HepG2 (cell line): ENCODE measurements at regions not wholly inside any gene's neighbourhood (a gene's known extent, or its start where the extent isn't known, plus 50 kb on each side); places are given as distances from the start of the nearest gene placed in this dataset.

Experiments used
- ATAC-seq: fragments of 200-7000 bp; cut with Tn5 transposase; 3 replicates; pipeline ENCODE4 v1.9.1; 2020; ENCODE audit warnings: mild to moderate bottlenecking, moderate library complexity
- BruUV-seq: library from RNA; stranded (reverse); fragments of 400-500 nt; replicated peaks from 2 replicates; lab custom pipeline; 2021; lab: Mats Ljungman, UMichigan
- CTCF ChIA-PET: fragments of 300-600 bp; formaldehyde crosslinking; extraction: SDS; loops from one replicate; lab custom pipeline; 2021; ENCODE audit warnings: low total read pairs, inconsistent platforms, low intra/inter-chr PET ratio; lab: Yijun Ruan, JAX
- POLR2A ChIA-PET: fragments of 350-600 bp; sonication (Branson Sonifier 250); formaldehyde crosslinking; loops from one replicate; lab custom pipeline; 2020; ENCODE audit warnings: antibody characterized with exemption, inconsistent platforms; lab: Yijun Ruan, JAX
- DNase-seq: peaks from one replicate; pipeline ENCODE4 v3.0.0-alpha.2; 2015; ENCODE audit warnings: low spot score
- FAIRE-seq: peaks from 3 replicates; lab custom pipeline; 2011; peaks lifted over from hg19 to GRCh38; lab: Jason Lieb, UNC
- H2AFZ ChIP-seq: one replicate; pipeline ENCODE4 v1.6.1; 2011; ENCODE audit warnings: low read length, inconsistent platforms
- H3K27ac ChIP-seq: fragments of 300-600 bp; 3 replicates; pipeline ENCODE4 v1.8.0; 2011; ENCODE audit warnings: mixed run types, mild to moderate bottlenecking, mixed read lengths, low read length, inconsistent platforms; ENCODE audit not compliant: insufficient read depth; ENCODE audit errors: extremely low read length
- H3K27me3 ChIP-seq, 2 experiments: fragments of 200-600 bp in 1 of 2; 2 replicates in 1 of 2; 3 replicates in 1 of 2; pipeline versions ENCODE4 v1.6.0 to v1.8.0; 2011; ENCODE audit warnings: low read length in 2 of 2, mild to moderate bottlenecking in 2 of 2, moderate library complexity in 2 of 2, inconsistent platforms in 1 of 2; ENCODE audit not compliant: insufficient read depth in 2 of 2, control insufficient read depth in 1 of 2
- H3K36me3 ChIP-seq, 2 experiments: fragments of 200-600 bp in 1 of 2; replicated peaks in 1 of 2; 2 replicates in 1 of 2; 3 replicates in 1 of 2; pipeline versions ENCODE4 v1.5.1 to v1.8.0; 2011; ENCODE audit warnings: low read length in 2 of 2, inconsistent platforms in 1 of 2; ENCODE audit not compliant: insufficient read depth in 2 of 2, control insufficient read depth in 1 of 2
- H3K4me1 ChIP-seq: 2 replicates; pipeline ENCODE4 v1.5.1; 2012; ENCODE audit warnings: low read length, inconsistent platforms; ENCODE audit not compliant: insufficient read depth
- H3K4me2 ChIP-seq: 2 replicates; pipeline ENCODE4 v1.6.0; 2011; ENCODE audit warnings: low read depth, low read length, inconsistent platforms
- H3K4me3 ChIP-seq, 3 experiments: fragments of 200-600 bp in 1 of 3; sonication (generic), shearing (Covaris generic) in 1 of 3; replicated peaks in 1 of 3; 2 replicates each; pipeline ENCODE4 v1.5.1; 2011 to 2016; ENCODE audit warnings: low read length in 3 of 3, inconsistent platforms in 2 of 3, low read depth in 2 of 3, mild to moderate bottlenecking in 2 of 3, control low read depth in 1 of 3, mixed read lengths in 1 of 3; ENCODE audit not compliant: insufficient read depth in 1 of 3
- H3K79me2 ChIP-seq: one replicate; pipeline ENCODE4 v1.6.1; 2011; ENCODE audit warnings: low read length, inconsistent platforms; ENCODE audit not compliant: insufficient read depth
- H3K9ac ChIP-seq: 2 replicates; pipeline ENCODE4 v1.6.0; 2011; ENCODE audit warnings: mild to moderate bottlenecking, low read depth, low read length, inconsistent platforms; ENCODE audit not compliant: insufficient read depth
- H3K9me3 ChIP-seq: 2 replicates; pipeline ENCODE4 v1.5.1; 2012; ENCODE audit warnings: mild to moderate bottlenecking, low read length
- H4K20me1 ChIP-seq: 2 replicates; pipeline ENCODE4 v1.6.0; 2011; ENCODE audit warnings: inconsistent platforms, mild to moderate bottlenecking, low read length, moderate library complexity; ENCODE audit not compliant: insufficient read depth
- ATF4 ChIP-seq, 2 experiments: fragments of 450-650 bp in 1 of 2; sonication (generic) in 1 of 2; formaldehyde crosslinking; IDR thresholded peaks; 2 replicates each; pipeline versions ENCODE4 v1.5.0 to v1.8.0; 2020 to 2022; ENCODE audit warnings: mild to moderate bottlenecking in 1 of 2, missing genetic modification reagents in 1 of 2
- CEBPB ChIP-seq: IDR thresholded peaks from 2 replicates; pipeline ENCODE4 v1.6.1; 2011; ENCODE audit warnings: low read depth, low read length, improper control_type of control experiment, borderline replicate concordance
- EP300 ChIP-seq, 3 experiments: sonication (generic) in 1 of 3; formaldehyde crosslinking in 1 of 3; IDR thresholded peaks; 2 replicates each; pipeline versions ENCODE4 v1.5.1 to v1.6.1; 2011 to 2020; ENCODE audit warnings: low read depth in 2 of 3, low read length in 2 of 3, borderline replicate concordance in 1 of 3, improper control_type of control experiment in 1 of 3, mild to moderate bottlenecking in 1 of 3, missing genetic modification reagents in 1 of 3, moderate library complexity in 1 of 3
- FLYWCH1 ChIP-seq: sonication (generic); formaldehyde crosslinking; IDR thresholded peaks from 2 replicates; pipeline ENCODE4 v1.8.1; 2023; ENCODE audit warnings: mild to moderate bottlenecking, missing genetic modification reagents
- GABPA ChIP-seq, 2 experiments: IDR thresholded peaks; 2 replicates each; pipeline ENCODE4 v1.6.1; 2011 to 2016; ENCODE audit warnings: low read depth in 2 of 2, low read length in 1 of 2, missing biosample characterization in 1 of 2, missing genetic modification characterization in 1 of 2
- HNRNPH1 ChIP-seq: fragments of 200-400 bp; formaldehyde crosslinking; optimal IDR thresholded peaks from 2 replicates; pipeline ENCODE3; 2017; ENCODE audit warnings: mild to moderate bottlenecking, low read depth, low read length
- NFE2 ChIP-seq: sonication (generic); formaldehyde crosslinking; IDR thresholded peaks from 2 replicates; pipeline ENCODE4 v1.4.0; 2020; ENCODE audit warnings: missing genetic modification reagents
- PHF21A ChIP-seq: sonication (generic); formaldehyde crosslinking; IDR thresholded peaks from 2 replicates; pipeline ENCODE4 v1.5.0; 2020; ENCODE audit warnings: mild to moderate bottlenecking, missing genetic modification reagents
- RFXANK ChIP-seq: IDR thresholded peaks from 2 replicates; pipeline ENCODE4 v1.6.1; 2016
- SIN3A ChIP-seq: IDR thresholded peaks from 2 replicates; pipeline ENCODE4 v1.6.1; 2011; ENCODE audit warnings: low read depth, mild to moderate bottlenecking, control low read depth, low read length, borderline replicate concordance
- SOX5 ChIP-seq: IDR thresholded peaks from 2 replicates; pipeline ENCODE4 v1.6.1; 2016; ENCODE audit warnings: borderline replicate concordance
- SRSF1 ChIP-seq: fragments of 200-400 bp; formaldehyde crosslinking; optimal IDR thresholded peaks from 2 replicates; pipeline ENCODE3; 2017; ENCODE audit warnings: mild to moderate bottlenecking, low read depth, low read length, moderate library complexity
- SRSF4 ChIP-seq: fragments of 200-400 bp; formaldehyde crosslinking; IDR thresholded peaks from one replicate; pipeline ENCODE4 v1.6.1; 2018; ENCODE audit warnings: mild to moderate bottlenecking, low read depth, low read length, moderate library complexity; ENCODE audit not compliant: poor library complexity, severe bottlenecking
- TEAD3 ChIP-seq: optimal IDR thresholded peaks from 2 replicates; pipeline ENCODE3; 2016; ENCODE audit warnings: borderline replicate concordance
- ZNF10 ChIP-seq: sonication (generic); formaldehyde crosslinking; IDR thresholded peaks from 2 replicates; pipeline ENCODE4 v1.4.0; 2020; ENCODE audit warnings: mild to moderate bottlenecking, low read depth, missing genetic modification reagents, borderline replicate concordance
- ZNF431 ChIP-seq: sonication (generic); formaldehyde crosslinking; IDR thresholded peaks from 2 replicates; pipeline ENCODE4 v1.9.0; 2022; ENCODE audit warnings: missing genetic modification reagents, low read depth, mild to moderate bottlenecking, borderline replicate concordance
- ZNF552 ChIP-seq: sonication (generic); formaldehyde crosslinking; IDR thresholded peaks from 2 replicates; pipeline ENCODE4 v1.9.0; 2022; ENCODE audit warnings: missing genetic modification reagents, mild to moderate bottlenecking, borderline replicate concordance
- ZNF709 ChIP-seq: sonication (generic); formaldehyde crosslinking; IDR thresholded peaks from 2 replicates; pipeline ENCODE4 v1.5.0; 2020; ENCODE audit warnings: mild to moderate bottlenecking, missing genetic modification reagents
- ZNF781 ChIP-seq: sonication (generic); formaldehyde crosslinking; IDR thresholded peaks from 2 replicates; pipeline ENCODE4 v1.5.1; 2020; ENCODE audit warnings: borderline replicate concordance, mild to moderate bottlenecking, missing genetic modification reagents; ENCODE audit errors: not compliant biosample characterization
- WGBS: methylation state at CpG from one replicate; pipeline ENCODE4 v1.1.6; 2017; ENCODE audit warnings: low lambda C conversion rate; 5-methylcytosine and 5-hydroxymethylcytosine counted together
- in situ Hi-C: cut with HindIII; loops from 2 replicates; pipeline ENCODE4 v1.10.0; 2017; ENCODE audit warnings: low pct_unique_long_range_greater_than_20kb; ENCODE audit not compliant: extremely low pct_ligation_motif_present
- intact Hi-C: fragments of 100-400 bp; cut with micrococcal nuclease; formaldehyde crosslinking; loops from one replicate; pipeline ENCODE4 v1.10.0; 2022; ENCODE audit not compliant: unreplicated experiment

- TF ChIP-seq ZNF431 (CRISPR knock-in tag), result no peak
Observed at GRCh38 chr10:78255214-78255613, 221.6 kb downstream of the RPS24 start (continued).

GRCh38 chr10:78255796-78256638 lies 222.4 kb downstream of the RPS24 start:
- ATAC-seq, result peak; percentile 54
- intact Hi-C loops, result no loop called here
- H3K27ac ChIP-seq, result no peak overlapping the region
- BruUV-seq, result no TSS peak
- H3K4me3 ChIP-seq, result no peak overlapping the region
- peak; percentile 65 for DNase-seq
- POLR2A ChIA-PET, result no interaction called here
- no peak overlapping the region for H2AFZ ChIP-seq
- H3K9me3 ChIP-seq, result no peaks in the 10 kb centered on the region
- CTCF ChIA-PET, result no interaction called here
- no peaks in the 10 kb centered on the region for H4K20me1 ChIP-seq
- peaks cover 0 to 3% of the 10 kb centered on the region in 2 experiments; a peak in 2 of 5 replicates for H3K27me3 ChIP-seq
- WGBS, result 29% methylated on average over 9 of the region's 9 CpGs
- no peaks in the 10 kb centered on the region for H3K36me3 ChIP-seq
- H3K4me1 ChIP-seq, result peaks cover 28% of the 10 kb centered on the region
- no peak overlapping the region for H3K4me2 ChIP-seq
- H3K79me2 ChIP-seq, result no peaks in the 10 kb centered on the region
- H3K9ac ChIP-seq, result no peak overlapping the region
- FAIRE-seq, result peak; percentile 30
- in situ Hi-C loops, result no loop called here
- 0 out of 2 replicates have a peak, but pooled peaks have one; percentile 7 for TF ChIP-seq CEBPB
- TF ChIP-seq RFXANK (CRISPR knock-in tag), result no peak
- TF ChIP-seq SRSF4, result no peak
- no peak for TF ChIP-seq ZNF552
- TF ChIP-seq SIN3A, result no peak
- peak; percentile 76 for TF ChIP-seq NFE2 (CRISPR knock-in tag)
- peak in 1 of 2 experiments; percentile 51; a peak in 2 of 4 replicates for TF ChIP-seq ATF4 (CRISPR knock-in tag; IDR thresholded peaks at IDR 0.05)
- no peak for TF ChIP-seq ZNF10 (CRISPR knock-in tag)
- no peak for TF ChIP-seq PHF21A
- TF ChIP-seq EP300 (IDR thresholded peaks at IDR 0.05; ENCODE audit: low read depth in 2 of 2, low read length in 2 of 2), result no peak
- TF ChIP-seq EP300 (CRISPR knock-in tag; IDR thresholded peaks at IDR 0.05; ENCODE audit: borderline replicate concordance), result peak; percentile 54
- no peak for TF ChIP-seq HNRNPH1
- peak; percentile 19; the same call in 1 of the 2 replicates for TF ChIP-seq SOX5
- no peak for TF ChIP-seq ZNF709 (CRISPR knock-in tag)
- TF ChIP-seq TEAD3 (CRISPR knock-in tag), result peak; percentile 42
- TF ChIP-seq ZNF781, result no peak
- TF ChIP-seq GABPA (IDR thresholded peaks at IDR 0.05; ENCODE audit: low read depth, low read length), result no peak
- peak; percentile 19; the same call in 1 of the 2 replicates for TF ChIP-seq GABPA (CRISPR knock-in tag; IDR thresholded peaks at IDR 0.05; ENCODE audit: low read depth)
- TF ChIP-seq SRSF1, result no peak
- no peak for TF ChIP-seq FLYWCH1 (CRISPR knock-in tag)
